CD8-positive, alpha-beta memory T cell (primary cell): ENCODE measurements at regions not wholly inside any gene's neighbourhood (a gene's known extent, or its start where the extent isn't known, plus 50 kb on each side); places are given as distances from the start of the nearest gene placed in this dataset.

Source experiments
- CTCF ChIA-PET: fragments of 350-600 bp; sonication (Branson Sonifier 250); formaldehyde crosslinking; loops from one replicate; lab custom pipeline; 2021; ENCODE audit warnings: antibody characterized with exemption; lab: Charles Lee
- POLR2A ChIA-PET: fragments of 350-600 bp; sonication (Branson Sonifier 250); formaldehyde crosslinking; loops from one replicate; lab custom pipeline; 2021; ENCODE audit warnings: antibody characterized with exemption; lab: Charles Lee
- DNase-seq, 5 donors: peaks; one replicate each; pipeline versions ENCODE4 v3.0.0 to v3.0.0-alpha.2; 2020 to 2022; ENCODE audit warnings: mixed read lengths in 1 of 5
- H3K27ac ChIP-seq: one replicate; pipeline ENCODE4 v1.7.0; 2013; ENCODE audit warnings: low read depth, mild to moderate bottlenecking, low read length, moderate library complexity
- H3K27me3 ChIP-seq: 2 replicates; pipeline ENCODE4 v1.7.0; 2013; ENCODE audit warnings: low read length, mild to moderate bottlenecking; ENCODE audit not compliant: insufficient read depth, poor library complexity, severe bottlenecking
- H3K36me3 ChIP-seq: 2 replicates; pipeline ENCODE4 v1.7.0; 2013; ENCODE audit warnings: mild to moderate bottlenecking, low read length, moderate library complexity; ENCODE audit not compliant: insufficient read depth
- H3K4me1 ChIP-seq: 2 replicates; pipeline ENCODE4 v1.7.0; 2013; ENCODE audit warnings: mild to moderate bottlenecking, low read length, moderate library complexity; ENCODE audit not compliant: insufficient read depth
- H3K4me3 ChIP-seq: 2 replicates; pipeline ENCODE4 v1.7.0; 2013; ENCODE audit warnings: mild to moderate bottlenecking, low read length
- H3K9me3 ChIP-seq: 2 replicates; pipeline ENCODE4 v1.7.0; 2013; ENCODE audit warnings: mild to moderate bottlenecking, low read length
- H3K27ac Mint-ChIP-seq, 8 donors: one replicate each; pipeline ENCODE4 v1.8.0; 2020 to 2021; ENCODE audit warnings: mixed read lengths in 8 of 8, mild to moderate bottlenecking in 6 of 8, inconsistent platforms in 3 of 8, moderate library complexity in 3 of 8
- H3K27me3 Mint-ChIP-seq, 2 donors: one replicate each; pipeline ENCODE4 v1.8.0; 2020 to 2021; ENCODE audit warnings: mixed read lengths in 2 of 2, mild to moderate bottlenecking in 1 of 2, moderate library complexity in 1 of 2
- H3K36me3 Mint-ChIP-seq, 3 donors: one replicate each; pipeline ENCODE4 v1.8.0; 2020 to 2021; ENCODE audit warnings: mixed read lengths in 3 of 3, inconsistent platforms in 1 of 3, mild to moderate bottlenecking in 1 of 3
- H3K4me1 Mint-ChIP-seq, 3 donors: one replicate each; pipeline ENCODE4 v1.8.0; 2020 to 2021; ENCODE audit warnings: mixed read lengths in 3 of 3, inconsistent platforms in 1 of 3, mild to moderate bottlenecking in 1 of 3
- H3K4me3 Mint-ChIP-seq, 7 donors: one replicate each; pipeline ENCODE4 v1.8.0; 2020 to 2021; ENCODE audit warnings: mixed read lengths in 7 of 7, mild to moderate bottlenecking in 6 of 7, moderate library complexity in 4 of 7, inconsistent platforms in 2 of 7
- H3K9me3 Mint-ChIP-seq, 5 donors: one replicate each; pipeline ENCODE4 v1.8.0; 2020 to 2022; ENCODE audit warnings: mixed read lengths in 5 of 5, mild to moderate bottlenecking in 3 of 5, moderate library complexity in 2 of 5, inconsistent platforms in 1 of 5

DNA sequence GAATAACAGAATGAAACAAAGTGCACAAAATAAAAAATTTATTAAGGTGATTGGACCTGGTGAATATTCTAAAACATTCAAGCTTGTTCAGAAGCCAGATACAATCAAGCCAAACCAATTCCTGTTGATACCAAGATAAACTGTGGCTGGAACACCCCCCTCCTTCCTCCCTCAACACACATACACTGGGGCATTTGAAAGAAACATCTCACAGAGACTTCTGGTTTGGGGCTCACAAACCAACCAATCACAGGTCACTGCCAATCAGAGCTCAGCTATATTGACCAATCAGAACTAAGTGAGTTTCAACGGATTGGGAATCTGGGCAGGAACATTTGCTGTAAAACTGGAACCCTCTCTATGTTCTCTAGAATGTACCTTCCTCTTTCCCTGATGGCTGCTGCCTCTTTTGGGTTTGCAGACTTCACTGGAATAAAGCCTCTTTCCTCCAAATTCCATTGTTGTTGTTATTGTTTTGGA is 340.6 kb upstream of the GOLIM4 start:
- Mint-ChIP-seq H3K27me3 (no peaks in the 10 kb centered on the region), H3K36me3 (no peaks in the 10 kb centered on the region), H3K27ac (no peak overlapping the region), H3K9me3 (peaks cover 0 to 16% (median 5%) of the 10 kb centered on the region in 5 donors), H3K4me3 (no peak overlapping the region), H3K4me1 (no peaks in the 10 kb centered on the region)
- POLR2A ChIA-PET: no interaction called here
- CTCF ChIA-PET: no interaction called here
- H3K36me3 ChIP-seq: no peaks in the 10 kb centered on the region
- no peaks in the 10 kb centered on the region for H3K27me3 ChIP-seq
- H3K27ac ChIP-seq: no peak overlapping the region
- H3K4me1 ChIP-seq: no peaks in the 10 kb centered on the region
- H3K9me3 ChIP-seq: no peaks in the 10 kb centered on the region
- H3K4me3 ChIP-seq: no peak overlapping the region
- no peak for DNase-seq

- no peaks in the 10 kb centered on the region for H3K27me3 Mint-ChIP-seq
- Histone ChIP-seq H3K27me3 (no peaks in the 10 kb centered on the region), H3K4me3 (no peak overlapping the region), H3K36me3 (no peaks in the 10 kb centered on the region), H3K9me3 (no peaks in the 10 kb centered on the region), H3K27ac (no peak overlapping the region), H3K4me1 (no peaks in the 10 kb centered on the region)
- H3K36me3 Mint-ChIP-seq: no peaks in the 10 kb centered on the region
- no peak overlapping the region for H3K27ac Mint-ChIP-seq
- ChIA-PET CTCF (no interaction called here), POLR2A (no interaction called here)
- DNase-seq: no peak
- H3K4me1 Mint-ChIP-seq: no peaks in the 10 kb centered on the region
- peaks cover 0 to 20% (median 5%) of the 10 kb centered on the region in 5 donors for H3K9me3 Mint-ChIP-seq
- no peak overlapping the region for H3K4me3 Mint-ChIP-seq
These were observed 335.8 kb upstream of the GOLIM4 start for GRCh38 chr3:168431491-168431890.

DNA sequence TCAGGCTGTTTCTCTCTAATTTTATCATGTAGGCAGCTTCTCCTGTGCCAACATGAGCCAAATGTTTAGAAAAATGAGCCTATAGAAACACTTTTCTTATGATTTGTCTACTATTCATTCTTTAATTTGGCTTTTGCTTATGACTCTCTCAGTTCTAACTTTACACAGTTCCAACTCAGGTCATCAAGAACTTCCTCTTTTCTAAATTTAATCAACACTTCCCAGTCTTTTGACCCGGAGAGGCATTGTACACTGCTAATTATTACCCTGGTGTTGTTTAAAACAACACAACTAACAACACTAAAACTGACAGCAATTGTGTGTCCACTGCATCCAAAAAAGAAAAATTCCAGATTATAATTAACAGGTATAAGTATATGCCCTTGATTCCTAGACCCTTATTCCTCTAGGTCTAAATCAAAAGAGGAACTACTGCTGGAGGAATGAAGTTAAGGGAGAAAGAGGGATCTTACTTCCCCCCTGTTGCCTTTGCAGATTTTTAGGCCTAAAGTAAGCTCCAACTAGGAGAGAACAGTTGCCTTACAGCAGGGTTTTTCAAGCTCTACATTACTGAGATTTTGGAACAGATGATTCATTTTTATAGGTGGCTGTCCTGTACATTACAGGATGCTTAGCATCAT is 332.2 kb upstream of the GOLIM4 start:
- CTCF ChIA-PET: no interaction called here
- Mint-ChIP-seq H3K36me3 (no peaks in the 10 kb centered on the region), H3K9me3 (peaks cover 0 to 11% (median 2%) of the 10 kb centered on the region in 5 donors), H3K4me1 (no peaks in the 10 kb centered on the region), H3K27ac (no peak overlapping the region), H3K27me3 (no peaks in the 10 kb centered on the region), H3K4me3 (no peak overlapping the region)
- no peaks in the 10 kb centered on the region for H3K36me3 ChIP-seq
- DNase-seq: no peak
- H3K9me3 ChIP-seq: no peaks in the 10 kb centered on the region
- no peaks in the 10 kb centered on the region for H3K4me1 ChIP-seq
- H3K4me3 ChIP-seq: no peak overlapping the region
- H3K27me3 ChIP-seq: no peaks in the 10 kb centered on the region
- POLR2A ChIA-PET: no interaction called here
- no peak overlapping the region for H3K27ac ChIP-seq

DNA sequence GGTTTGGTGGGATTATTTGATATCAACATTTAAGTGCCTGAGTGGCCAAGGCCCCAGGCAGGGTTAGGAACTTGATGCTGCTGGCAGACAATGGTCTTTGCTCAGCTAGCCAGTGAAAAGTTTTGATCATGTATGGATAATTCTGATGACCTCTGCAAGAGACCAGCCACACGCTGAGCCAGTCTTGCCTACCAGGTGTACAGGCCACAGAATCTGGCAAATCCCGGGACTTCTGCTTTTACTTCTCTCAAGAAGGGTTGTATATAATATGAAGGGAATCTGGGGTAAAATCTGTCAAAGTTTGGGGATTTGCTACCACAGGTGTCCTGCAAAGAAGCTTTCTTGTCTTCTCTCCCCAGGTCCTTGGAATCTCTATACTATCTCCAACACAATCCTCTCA is 331.4 kb upstream of the GOLIM4 start:
- no peaks in the 10 kb centered on the region for H3K27me3 Mint-ChIP-seq
- Histone ChIP-seq H3K4me1 (no peaks in the 10 kb centered on the region), H3K36me3 (no peaks in the 10 kb centered on the region), H3K27ac (no peak overlapping the region), H3K27me3 (no peaks in the 10 kb centered on the region), H3K4me3 (no peak overlapping the region), H3K9me3 (no peaks in the 10 kb centered on the region)
- no peak for DNase-seq
- H3K36me3 Mint-ChIP-seq: no peaks in the 10 kb centered on the region
- no peak overlapping the region for H3K27ac Mint-ChIP-seq
- no peak overlapping the region for H3K4me3 Mint-ChIP-seq
- peaks cover 0 to 12% (median 2%) of the 10 kb centered on the region in 5 donors for H3K9me3 Mint-ChIP-seq
- CTCF ChIA-PET: no interaction called here
- POLR2A ChIA-PET: no interaction called here
- no peaks in the 10 kb centered on the region for H3K4me1 Mint-ChIP-seq

GRCh38 chr3:168425936-168426595 is 330.3 kb upstream of the GOLIM4 start:
- Histone ChIP-seq H3K36me3 (no peaks in the 10 kb centered on the region), H3K9me3 (no peaks in the 10 kb centered on the region), H3K27ac (no peak overlapping the region), H3K4me1 (no peaks in the 10 kb centered on the region), H3K4me3 (no peak overlapping the region), H3K27me3 (no peaks in the 10 kb centered on the region)
- Mint-ChIP-seq H3K27ac (no peak overlapping the region), H3K36me3 (no peaks in the 10 kb centered on the region), H3K4me3 (no peak overlapping the region), H3K4me1 (no peaks in the 10 kb centered on the region), H3K27me3 (no peaks in the 10 kb centered on the region), H3K9me3 (peaks cover 0 to 12% (median 2%) of the 10 kb centered on the region in 5 donors)
- POLR2A ChIA-PET: no interaction called here
- CTCF ChIA-PET: no interaction called here
- DNase-seq: no peak

DNA sequence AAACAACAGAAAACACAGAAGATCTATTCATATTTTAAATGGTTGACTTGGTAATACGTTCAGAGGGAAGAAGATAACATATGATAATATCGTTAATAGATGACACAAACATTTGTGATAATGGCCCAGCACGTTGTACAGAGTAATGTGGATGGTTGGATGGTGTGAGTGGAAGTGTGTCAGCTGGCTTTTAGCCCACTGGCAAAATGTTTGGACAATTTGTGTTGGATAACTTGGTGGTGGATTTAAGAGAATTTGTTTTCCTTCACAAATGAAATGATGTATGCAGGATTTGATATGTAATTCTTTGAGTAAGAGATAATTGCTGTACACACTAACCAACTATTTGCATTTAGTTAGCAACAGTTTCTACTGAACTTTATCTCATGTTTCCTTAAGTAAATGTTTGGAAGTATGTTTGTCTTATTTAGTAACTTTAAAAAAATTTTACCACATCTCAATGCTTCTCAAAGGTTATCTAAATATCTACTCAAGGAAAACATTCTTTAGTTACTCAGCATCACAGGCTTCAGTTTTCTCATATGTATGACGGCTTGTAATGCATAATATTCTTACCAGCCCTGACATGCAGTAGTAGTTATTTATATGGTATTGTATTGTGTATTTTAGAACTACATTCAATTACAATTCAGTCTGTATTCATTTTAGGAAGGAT is 328.5 kb upstream of the GOLIM4 start:
- no peaks in the 10 kb centered on the region for H3K9me3 ChIP-seq
- CTCF ChIA-PET: no interaction called here
- no peak overlapping the region for H3K4me3 Mint-ChIP-seq

DNA sequence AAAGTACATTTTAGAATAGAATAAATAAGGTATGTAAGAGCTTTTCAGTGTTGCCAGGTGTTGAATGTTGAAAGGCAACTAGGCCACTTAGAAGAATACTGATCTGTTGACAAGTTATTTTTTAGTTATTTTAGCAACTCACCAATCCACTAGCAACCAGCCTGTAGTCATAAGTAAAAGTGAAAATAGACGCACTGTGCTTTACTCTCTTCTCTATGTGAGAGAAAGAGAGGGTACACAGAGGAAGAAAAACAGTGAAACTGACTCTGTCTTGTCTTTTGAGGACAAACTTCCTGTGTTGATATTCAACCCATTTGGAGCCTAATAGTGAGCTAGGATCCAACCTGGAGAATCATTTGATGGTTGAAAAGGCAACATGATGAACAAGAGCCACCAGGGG is 327.1 kb upstream of the GOLIM4 start:
- DNase-seq: no peak
- Histone ChIP-seq H3K4me3 (no peak overlapping the region), H3K9me3 (no peaks in the 10 kb centered on the region), H3K36me3 (no peaks in the 10 kb centered on the region), H3K27ac (no peak overlapping the region), H3K27me3 (no peaks in the 10 kb centered on the region), H3K4me1 (no peaks in the 10 kb centered on the region)
- Mint-ChIP-seq H3K4me3 (no peak overlapping the region), H3K4me1 (no peaks in the 10 kb centered on the region), H3K9me3 (peaks cover under 1 to 14% (median 4%) of the 10 kb centered on the region in 5 donors), H3K27ac (no peak overlapping the region), H3K36me3 (no peaks in the 10 kb centered on the region), H3K27me3 (peaks cover 0 to 2% of the 10 kb centered on the region in 2 donors)
- ChIA-PET CTCF (no interaction called here), POLR2A (no interaction called here)

More for the DNA sequence above, 328.5 kb upstream of the GOLIM4 start:
- Histone ChIP-seq H3K27ac (no peak overlapping the region), H3K4me1 (no peaks in the 10 kb centered on the region), H3K36me3 (no peaks in the 10 kb centered on the region), H3K4me3 (no peak overlapping the region), H3K27me3 (no peaks in the 10 kb centered on the region)
- peaks cover 0 to 19% (median 4%) of the 10 kb centered on the region in 5 donors for H3K9me3 Mint-ChIP-seq
- H3K27me3 Mint-ChIP-seq: peaks cover 0 to 2% of the 10 kb centered on the region in 2 donors
- DNase-seq: no peak
- H3K36me3 Mint-ChIP-seq: no peaks in the 10 kb centered on the region
- POLR2A ChIA-PET: no interaction called here
- H3K4me1 Mint-ChIP-seq: no peaks in the 10 kb centered on the region
- H3K27ac Mint-ChIP-seq: no peak overlapping the region

DNA sequence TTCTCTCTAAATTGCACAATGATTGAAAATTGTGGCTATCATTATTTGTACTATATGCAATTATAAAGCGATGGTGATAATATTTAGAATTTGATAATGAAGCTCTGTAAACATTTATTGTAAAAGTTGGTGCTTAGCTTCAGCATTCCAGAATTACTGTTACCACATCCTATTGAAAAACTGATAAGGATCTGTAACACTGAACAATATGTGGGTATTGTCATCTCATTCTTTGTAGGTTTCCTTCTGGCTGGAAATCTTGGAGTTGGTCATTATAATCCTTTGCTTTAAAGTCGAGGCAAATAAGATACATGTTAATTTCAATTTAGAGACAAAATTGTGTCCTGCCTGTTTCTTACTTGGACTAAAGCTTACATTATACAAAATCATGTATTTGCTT is 323.4 kb upstream of the GOLIM4 start:
- H3K9me3 Mint-ChIP-seq: peaks cover 1 to 16% (median 3%) of the 10 kb centered on the region in 5 donors
- H3K27me3 Mint-ChIP-seq: peaks cover 0 to 2% of the 10 kb centered on the region in 2 donors
- no peaks in the 10 kb centered on the region for H3K36me3 Mint-ChIP-seq
- ChIA-PET POLR2A (no interaction called here), CTCF (no interaction called here)
- no peak overlapping the region for H3K27ac Mint-ChIP-seq
- H3K9me3 ChIP-seq: no peaks in the 10 kb centered on the region
- H3K4me3 Mint-ChIP-seq: no peak overlapping the region
- no peak overlapping the region for H3K4me3 ChIP-seq
- no peak overlapping the region for H3K27ac ChIP-seq
- H3K27me3 ChIP-seq: no peaks in the 10 kb centered on the region
- no peaks in the 10 kb centered on the region for H3K4me1 Mint-ChIP-seq
- H3K4me1 ChIP-seq: no peaks in the 10 kb centered on the region
- no peak for DNase-seq
- H3K36me3 ChIP-seq: no peaks in the 10 kb centered on the region
